Ovary (tissue), 7 donors: ENCODE measurements at regions not wholly inside any gene's neighbourhood (a gene's known extent, or its start where the extent isn't known, plus 50 kb on each side); places are given as distances from the start of the nearest gene placed in this dataset.

ENCODE experiments used
- DNase-seq, 5 donors: peaks; one replicate each; pipeline ENCODE4 v3.0.0-alpha.2; 2019 to 2020
- H3K27ac ChIP-seq, 2 donors: fragments of 200-600 bp; one replicate each; pipeline versions ENCODE4 v1.5.1 to v1.8.0; 2019 to 2022
- H3K27me3 ChIP-seq: fragments of 200-600 bp; one replicate; pipeline ENCODE4 v1.8.0; 2022
- H3K36me3 ChIP-seq: fragments of 200-600 bp; sonication (generic); one replicate; pipeline ENCODE4 v1.5.1; 2019
- H3K4me1 ChIP-seq: one replicate; pipeline ENCODE4 v1.8.1; 2013; ENCODE audit warnings: mild to moderate bottlenecking, moderate library complexity; ENCODE audit not compliant: insufficient read depth
- H3K4me3 ChIP-seq: fragments of 200-600 bp; sonication (generic); one replicate; pipeline ENCODE4 v1.5.1; 2017
- H3K9me3 ChIP-seq, 2 donors: fragments of 200-600 bp in 1 of 2; sonication (generic) in 1 of 2; one replicate each; pipeline versions ENCODE4 v1.5.1 to v1.8.1; 2013 to 2019; ENCODE audit warnings: mild to moderate bottlenecking in 1 of 2, moderate library complexity in 1 of 2
- CTCF ChIP-seq, 3 donors: fragments of 450-650 bp in 2 of 3; fragments of 200-600 bp in 1 of 3; IDR thresholded peaks; one replicate each; pipeline versions ENCODE4 v1.5.1 to v1.8.0; 2016 to 2022; ENCODE audit warnings: antibody characterized with exemption in 3 of 3, mild to moderate bottlenecking in 1 of 3
- EP300 ChIP-seq: sonication (generic); formaldehyde crosslinking; IDR thresholded peaks from one replicate; pipeline ENCODE4 v1.6.1; 2017; ENCODE audit warnings: antibody characterized with exemption
- POLR2A ChIP-seq: fragments of 450-650 bp; IDR thresholded peaks from one replicate; pipeline ENCODE4 v1.6.1; 2017; ENCODE audit warnings: antibody characterized with exemption, mild to moderate bottlenecking, moderate library complexity
- WGBS, 3 donors: extraction: QIAGEN DNeasy Blood & Tissue Kit in 1 of 3; methylation state at CpG; one replicate each; pipeline versions ENCODE4 v1.1.5 to v1.1.7; 2013 to 2017; 5-methylcytosine and 5-hydroxymethylcytosine counted together
- intact Hi-C, 4 donors: fragments of 100-400 bp; cut with DNase I; formaldehyde crosslinking; loops; one replicate each; pipeline versions ENCODE4 v1.11.0 to v1.15.1; 2022 to 2023
- donor health status: DM: no; HTN: no; CAD: no; lungs with moderate emphysema.
- donor health status: DM: no; HTN: no; CAD: no.
- donor health status: Bipolar disorder and iron deficiency.
- donor health status: DM: no; HTN: no; CAD: no.
- donor health status: DM: yes; HTN: yes; CAD: no.

GRCh38 chr14:97902630-97903029, 1105.4 kb downstream of the VRK1 start:
- Histone ChIP-seq H3K4me1 (no peaks in the 10 kb centered on the region), H3K9me3 (no peaks in the 10 kb centered on the region), H3K27me3 (no peaks in the 10 kb centered on the region), H3K4me3 (no peak overlapping the region), H3K36me3 (no peaks in the 10 kb centered on the region), H3K27ac (no peak overlapping the region)
- no peak for DNase-seq
- TF ChIP-seq EP300 (no peak), POLR2A (no peak), CTCF (IDR thresholded peaks at IDR 0.05) (no peak)
- intact Hi-C loops = no loop called here
- 80 to 87% (median 86%) methylated on average over 1 of the region's 1 CpG for WGBS, 3 donors

- Histone ChIP-seq H3K9me3 (no peaks in the 10 kb centered on the region), H3K27me3 (no peaks in the 10 kb centered on the region), H3K36me3 (no peaks in the 10 kb centered on the region), H3K4me3 (no peak overlapping the region), H3K27ac (no peak overlapping the region), H3K4me1 (no peaks in the 10 kb centered on the region)
- intact Hi-C loops = no loop called here
- TF ChIP-seq CTCF (IDR thresholded peaks at IDR 0.05) (no peak), EP300 (no peak), POLR2A (no peak)
- WGBS, 3 donors = 52 to 61% (median 53%) methylated on average over 3 of the region's 3 CpGs
- DNase-seq = no peak
These were observed 1106.6 kb downstream of the VRK1 start for GRCh38 chr14:97903821-97904220.

GRCh38 chr14:97912217-97912616, 1115.0 kb downstream of the VRK1 start:
- TF ChIP-seq EP300 = no peak
- no peak for TF ChIP-seq POLR2A
- no peak for TF ChIP-seq CTCF (IDR thresholded peaks at IDR 0.05)
- H3K27ac ChIP-seq = no peak overlapping the region
- H3K36me3 ChIP-seq = no peaks in the 10 kb centered on the region
- no peaks in the 10 kb centered on the region for H3K9me3 ChIP-seq
- H3K4me3 ChIP-seq = no peak overlapping the region
- intact Hi-C loops = no loop called here
- H3K4me1 ChIP-seq = no peaks in the 10 kb centered on the region
- DNase-seq = no peak
- no peaks in the 10 kb centered on the region for H3K27me3 ChIP-seq
- WGBS, 3 donors = 10 to 21% (median 18%) methylated on average over 6 of the region's 6 CpGs

GRCh38 chr14:97916100-97916499, 1118.9 kb downstream of the VRK1 start:
- 81 to 95% (median 90%) methylated on average over 1 of the region's 1 CpG for WGBS, 3 donors

More at GRCh38 chr14:97916100-97916499, 1118.9 kb downstream of the VRK1 start:
- Histone ChIP-seq H3K27me3 (no peaks in the 10 kb centered on the region), H3K9me3 (no peaks in the 10 kb centered on the region), H3K4me1 (no peaks in the 10 kb centered on the region), H3K27ac (no peak overlapping the region), H3K4me3 (no peak overlapping the region), H3K36me3 (no peaks in the 10 kb centered on the region)
- intact Hi-C loops = no loop called here
- no peak for TF ChIP-seq POLR2A
- no peak for TF ChIP-seq CTCF (IDR thresholded peaks at IDR 0.05)
- TF ChIP-seq EP300 = no peak
- DNase-seq = no peak
